Activated T-cell treated with anti-CD3 and anti-CD28 coated beads, Interleukin-2, amount 50 U/mL, for 48 hours (primary cell): ENCODE measurements at regions not wholly inside any gene's neighbourhood (a gene's known extent, or its start where the extent isn't known, plus 50 kb on each side); places are given as distances from the start of the nearest gene placed in this dataset.
"Not testable (repeated sequence)": the region's sequence is repeated elsewhere in the genome, so short reads cannot be mapped to it uniquely, and the experiment has no call there.

ENCODE experiments used
- DNase-seq, 2 experiments: peaks; one replicate each; pipeline ENCODE4 v3.0.0-alpha.2; 2020

DNA sequence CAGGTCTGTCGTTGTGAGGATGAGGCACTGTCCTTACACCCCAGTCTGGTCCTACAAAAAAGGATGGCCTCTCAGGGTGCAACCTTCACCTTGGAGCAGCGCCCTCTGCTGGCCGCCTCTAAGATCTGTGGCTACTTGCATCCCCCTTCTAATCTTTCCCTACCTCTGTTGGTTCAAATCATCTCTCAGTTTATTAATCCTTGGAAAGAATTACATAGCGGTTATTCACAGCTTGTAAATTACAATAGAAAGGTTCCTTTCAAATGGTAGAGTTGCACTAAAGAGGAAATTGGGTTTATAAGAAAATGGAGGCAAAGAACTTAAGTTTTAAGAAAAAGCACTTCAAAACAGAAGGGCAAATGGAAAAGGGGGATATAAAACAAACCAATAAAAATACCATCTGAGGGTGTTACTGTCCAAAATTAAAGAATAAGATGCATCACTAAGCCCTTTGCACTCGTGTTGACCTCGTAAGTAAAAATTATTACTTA, 102.0 kb upstream of the PLEKHM1 start:
- peak; percentile 72 to 82 for DNase-seq

DNA sequence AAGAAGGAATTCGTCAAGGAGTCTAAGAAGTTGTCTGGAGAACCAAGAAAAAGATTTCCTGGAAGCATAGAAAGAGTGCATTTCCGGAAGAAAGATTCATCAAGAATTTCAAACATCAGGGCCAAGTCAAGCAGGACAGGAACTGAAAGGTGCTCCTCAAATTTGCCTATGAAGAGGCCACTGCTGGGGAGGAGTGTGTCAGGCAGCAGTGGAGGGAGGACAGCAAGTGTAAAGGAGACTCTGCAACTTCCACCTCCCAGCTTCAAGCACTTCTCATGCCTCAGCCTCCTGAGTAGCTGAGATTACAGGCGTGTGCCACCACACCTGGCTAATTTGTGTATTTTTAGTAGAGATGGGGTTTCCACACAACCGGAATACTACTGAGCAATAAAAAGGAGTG, 105.8 kb upstream of the PLEKHM1 start:
- DNase-seq = not testable (repeated sequence)

DNA sequence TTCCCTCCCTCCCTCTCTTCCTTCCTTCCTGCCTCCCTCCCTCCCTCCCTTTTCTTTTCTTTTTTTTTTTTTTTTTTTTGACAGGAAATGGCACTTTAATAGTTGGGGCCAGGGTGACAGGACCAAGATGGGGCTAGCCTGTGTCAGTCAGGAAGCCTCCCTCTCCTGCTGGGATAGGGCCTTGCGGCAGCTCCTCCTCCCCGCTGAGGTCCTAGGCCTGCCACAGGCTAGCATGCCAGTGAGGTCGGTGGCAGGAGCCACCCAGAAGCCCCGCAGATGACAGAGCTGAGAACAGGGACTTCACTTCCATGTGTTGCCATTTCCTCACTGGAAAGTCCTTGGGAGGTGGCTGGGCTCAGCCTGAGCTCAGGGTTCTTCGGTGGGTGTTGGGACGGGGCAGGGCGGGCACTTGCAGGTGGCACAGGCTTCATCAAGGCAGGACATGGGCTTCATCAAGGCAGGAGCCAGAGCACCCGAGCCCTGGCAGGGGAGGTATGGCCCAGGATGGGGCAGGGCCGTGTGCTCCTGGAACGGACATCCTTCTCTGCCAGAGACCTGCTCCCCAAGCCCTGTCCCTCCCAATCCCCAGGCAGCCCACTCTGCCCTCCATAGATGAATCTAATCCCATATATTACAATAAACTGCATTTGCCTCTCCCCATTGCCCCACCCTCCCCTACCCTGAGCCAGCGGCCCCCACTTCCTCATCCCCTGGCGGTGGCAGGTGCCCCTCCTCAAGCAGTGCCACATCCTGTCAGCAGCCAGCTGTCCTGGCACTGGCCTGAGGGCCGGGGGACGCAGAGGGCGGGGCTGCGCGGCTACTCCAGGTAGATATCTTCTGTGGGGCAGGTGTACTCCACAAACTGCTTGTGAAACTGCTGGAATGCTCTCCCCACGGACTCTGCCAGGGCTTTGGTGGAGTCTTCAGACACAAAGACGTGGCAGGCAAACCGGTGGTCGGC, 109.8 kb upstream of the PLEKHM1 start:
- not testable (repeated sequence) for DNase-seq

DNA sequence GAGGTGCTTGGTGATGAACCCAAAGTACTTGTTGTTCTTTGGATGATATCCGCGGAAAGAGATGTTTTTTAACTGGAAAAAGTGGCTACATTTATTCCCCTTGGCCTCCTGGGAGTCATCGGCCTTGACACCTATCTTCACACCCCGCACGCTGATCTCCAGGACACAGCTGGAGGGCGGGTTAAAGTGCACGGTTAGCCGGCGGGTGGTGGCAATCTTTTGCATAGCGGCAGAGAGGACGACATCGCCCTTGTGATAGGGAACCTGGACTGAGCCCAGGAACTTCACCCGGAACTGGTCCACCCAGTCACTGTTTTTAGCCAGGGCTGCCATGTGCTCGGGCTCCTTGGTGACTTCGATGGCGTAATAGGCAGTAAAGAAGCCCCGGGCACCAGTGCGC, 110.5 kb upstream of the PLEKHM1 start:
- DNase-seq = not testable (repeated sequence)

DNA sequence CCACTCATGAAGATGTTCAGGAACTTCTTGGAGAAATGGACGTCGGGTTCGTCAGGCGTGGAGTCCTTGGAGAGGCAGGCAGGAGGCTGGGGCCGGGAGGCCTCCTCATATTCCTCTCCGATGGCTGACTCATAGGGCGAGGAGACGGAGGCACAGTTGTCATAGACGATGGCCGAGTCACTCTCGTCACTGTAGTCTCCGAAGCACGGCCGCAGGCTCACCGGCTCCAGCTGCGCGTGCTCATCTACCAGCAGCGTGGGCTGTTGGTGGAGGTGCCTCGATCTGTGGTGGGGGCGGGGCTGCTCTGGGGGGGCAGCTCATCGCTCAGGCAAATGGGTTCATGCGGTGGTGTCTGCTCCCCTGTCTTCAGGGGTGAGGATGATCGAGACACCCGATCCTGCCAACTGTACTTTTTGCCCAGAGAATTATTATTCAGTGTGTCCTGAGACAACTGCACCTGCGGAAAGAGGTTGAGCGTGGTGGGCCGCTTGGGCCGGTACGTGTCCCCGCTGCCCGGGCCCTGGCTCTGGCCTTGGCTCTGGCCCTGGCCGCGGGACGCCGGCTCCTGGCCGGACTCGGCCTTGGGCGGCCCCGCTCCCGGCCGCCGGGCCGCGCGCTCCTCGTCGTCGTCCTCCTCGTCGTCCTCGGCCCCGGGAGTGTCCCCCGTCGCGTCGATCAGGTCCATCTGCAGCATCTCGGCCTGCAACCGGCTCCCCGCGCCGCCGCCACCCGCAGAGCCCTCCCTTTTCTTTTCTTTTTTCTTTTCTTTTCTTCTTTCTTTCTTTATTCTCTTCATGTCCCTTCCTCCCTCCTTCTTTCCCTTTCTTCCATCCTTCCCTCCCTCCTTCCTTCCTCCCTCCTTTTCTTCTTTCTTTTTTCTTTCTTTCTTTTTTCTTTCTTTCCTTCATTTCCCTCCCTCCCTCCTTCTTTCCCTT, 111.4 kb upstream of the PLEKHM1 start:
- not testable (repeated sequence) for DNase-seq

DNA sequence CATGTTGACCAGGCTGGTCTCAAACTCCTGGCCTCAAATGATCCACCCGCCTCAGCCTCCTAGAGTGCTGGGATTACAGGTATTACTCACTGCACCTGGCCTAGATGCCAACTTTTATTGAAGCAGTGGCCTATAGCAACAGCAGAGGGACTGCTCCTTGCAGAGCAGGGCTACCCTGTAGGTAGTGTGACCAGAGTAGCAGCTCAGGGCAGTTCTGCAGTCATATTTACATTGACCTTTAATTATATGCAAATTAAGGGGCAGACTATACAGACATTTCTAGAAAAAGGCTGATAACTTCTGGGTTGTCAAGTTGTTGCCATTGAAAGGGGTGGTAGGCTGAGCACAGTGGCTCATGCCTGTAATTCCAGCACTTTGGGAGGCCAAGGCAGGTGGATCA, 115.2 kb upstream of the PLEKHM1 start:
- not testable (repeated sequence) for DNase-seq

DNA sequence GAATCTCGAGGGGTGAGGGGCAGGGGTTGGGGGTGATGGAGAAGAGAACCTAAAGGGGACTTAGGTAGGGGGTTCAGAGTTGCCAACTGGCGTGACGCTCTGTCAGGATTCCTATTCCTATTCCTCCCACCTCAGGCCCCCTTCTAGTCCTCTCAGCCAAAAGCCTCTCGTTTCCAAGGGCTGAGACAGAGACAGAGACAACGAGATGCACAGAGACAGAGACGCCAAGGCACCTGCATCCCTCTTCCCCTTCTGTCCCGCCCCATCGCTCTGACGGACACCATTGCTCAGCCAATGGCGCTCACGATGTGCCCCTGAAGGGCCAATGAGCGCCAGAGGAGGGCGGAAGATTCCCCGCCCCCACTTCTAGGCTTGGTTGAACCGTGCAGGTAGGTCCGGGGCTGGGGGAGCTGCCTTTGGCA, 129.5 kb upstream of the PLEKHM1 start:
- DNase-seq = peak; percentile 94 to 96

DNA sequence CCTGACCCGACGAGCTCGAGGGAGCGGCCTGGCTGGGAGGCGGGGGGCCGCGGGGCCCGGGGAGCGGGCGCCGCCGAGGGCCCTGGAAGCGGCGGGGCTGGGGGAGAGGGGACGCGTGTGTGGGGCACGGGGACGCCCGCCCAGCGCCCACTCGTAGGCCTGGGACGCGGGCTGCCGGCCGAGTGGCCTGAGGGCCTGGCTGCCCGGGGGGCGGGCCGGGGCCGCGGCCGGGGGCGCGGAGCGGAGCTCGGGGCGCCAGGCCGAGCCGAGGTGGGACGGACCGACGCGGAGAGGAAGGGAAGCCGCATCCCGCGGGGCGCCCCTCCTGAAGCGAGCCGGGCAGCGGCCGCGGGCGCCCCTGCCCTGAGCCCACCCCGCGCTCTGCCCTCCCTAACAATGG, 129.9 kb upstream of the PLEKHM1 start:
- not testable (repeated sequence) for DNase-seq

DNA sequence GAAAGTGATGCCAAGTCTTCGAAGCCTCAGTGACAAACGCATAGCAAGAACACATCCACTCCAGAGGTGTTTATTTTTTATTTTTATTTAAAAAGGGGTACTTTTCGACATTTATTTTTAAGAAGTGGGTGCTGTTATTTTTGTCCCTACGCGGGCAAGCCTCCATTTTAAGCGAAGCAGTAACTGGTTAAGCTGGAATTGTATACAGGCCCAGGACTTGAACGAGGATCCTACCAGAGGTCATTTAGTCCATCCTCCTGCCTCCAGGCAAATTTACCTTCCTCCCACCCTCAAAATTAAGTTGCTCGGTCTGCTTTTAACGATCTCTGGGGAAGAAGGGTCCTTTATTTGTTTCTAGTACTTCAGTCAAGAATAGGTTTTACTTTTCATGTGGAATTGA, 130.6 kb upstream of the PLEKHM1 start:
- not testable (repeated sequence) for DNase-seq

DNA sequence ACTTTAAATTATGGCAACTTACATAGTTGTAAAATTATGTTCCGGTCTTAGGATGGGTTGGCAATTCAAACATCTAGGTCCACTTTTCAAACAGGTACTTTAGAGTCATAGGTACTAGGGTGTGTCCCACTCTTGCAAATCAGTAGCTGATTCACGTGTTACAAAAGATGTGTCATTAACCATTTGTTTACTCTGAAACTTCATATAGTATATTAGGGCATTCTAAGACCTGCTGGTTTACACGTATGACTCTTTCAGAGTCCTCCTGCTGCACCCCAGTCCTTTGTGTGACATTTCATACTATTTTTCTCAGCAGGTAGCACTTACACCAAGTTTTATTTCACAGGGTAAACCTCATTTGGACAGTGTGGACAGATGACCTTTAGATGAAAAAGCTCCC, 131.8 kb upstream of the PLEKHM1 start:
- DNase-seq = not testable (repeated sequence)

DNA sequence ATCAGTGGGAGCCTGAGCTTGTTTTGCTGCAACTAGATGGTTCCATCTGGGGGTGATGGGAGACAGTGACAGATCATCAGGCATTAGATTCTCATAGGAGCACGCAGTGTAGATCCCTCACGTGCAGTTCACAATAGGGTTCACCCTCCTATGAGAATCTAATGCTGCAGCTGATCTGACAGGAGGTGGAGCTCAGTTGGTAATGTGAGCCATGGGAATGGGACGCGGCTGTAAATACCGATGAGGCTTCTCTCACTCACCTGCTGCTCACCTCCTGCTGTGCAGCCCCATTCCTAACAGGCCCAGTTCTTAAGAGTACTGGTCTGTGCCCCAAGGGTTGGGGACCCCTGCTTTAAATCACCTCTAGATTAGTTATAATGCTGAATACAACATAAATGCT, 137.5 kb upstream of the PLEKHM1 start:
- no peak for DNase-seq

DNA sequence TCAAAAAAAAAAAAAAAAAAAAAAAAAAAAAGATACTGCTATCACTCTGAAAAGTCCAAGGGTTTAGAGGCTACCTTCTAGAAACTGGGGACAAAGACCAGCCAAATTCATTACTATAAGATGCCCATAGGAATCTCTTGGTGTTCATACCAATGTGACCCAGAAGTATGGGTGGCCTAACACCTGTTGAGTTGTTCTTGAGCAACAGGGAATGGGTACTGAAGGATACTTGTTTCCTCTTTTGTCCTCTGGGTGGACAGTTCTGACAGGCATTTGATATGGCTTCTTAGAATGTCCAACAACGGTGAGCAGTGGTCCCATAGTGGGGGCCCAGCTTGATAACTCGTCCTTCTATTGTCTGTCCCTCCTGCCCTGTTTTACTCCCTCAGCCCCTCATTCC, 141.4 kb upstream of the PLEKHM1 start:
- no peak for DNase-seq

DNA sequence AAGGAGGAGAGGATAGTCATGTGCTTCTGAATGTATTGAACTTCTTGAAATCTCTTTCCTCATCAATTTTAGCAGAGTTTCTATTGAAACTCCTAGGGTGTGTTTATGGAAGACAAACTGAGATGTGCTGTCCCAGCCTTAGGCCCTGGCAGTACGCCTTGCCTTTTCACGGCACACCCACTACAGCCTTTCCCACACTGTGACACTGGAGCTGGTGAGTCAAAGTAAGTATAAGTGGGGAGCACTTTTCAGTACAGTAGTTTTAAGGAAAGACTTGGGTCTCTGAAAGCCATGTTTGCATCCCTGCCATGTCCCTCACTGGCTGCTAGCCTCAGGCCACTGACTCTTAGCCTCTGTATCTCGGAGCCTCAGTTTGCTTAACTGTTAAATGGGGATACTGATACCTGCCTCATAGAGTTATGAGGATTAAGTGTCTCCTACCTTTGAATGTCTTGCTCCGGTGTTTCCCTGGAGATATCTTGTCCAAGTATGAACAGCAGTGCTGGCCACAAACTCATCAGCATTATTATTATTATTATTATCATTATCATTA, 144.7 kb upstream of the CRHR1 start:
- DNase-seq = no peak

DNA sequence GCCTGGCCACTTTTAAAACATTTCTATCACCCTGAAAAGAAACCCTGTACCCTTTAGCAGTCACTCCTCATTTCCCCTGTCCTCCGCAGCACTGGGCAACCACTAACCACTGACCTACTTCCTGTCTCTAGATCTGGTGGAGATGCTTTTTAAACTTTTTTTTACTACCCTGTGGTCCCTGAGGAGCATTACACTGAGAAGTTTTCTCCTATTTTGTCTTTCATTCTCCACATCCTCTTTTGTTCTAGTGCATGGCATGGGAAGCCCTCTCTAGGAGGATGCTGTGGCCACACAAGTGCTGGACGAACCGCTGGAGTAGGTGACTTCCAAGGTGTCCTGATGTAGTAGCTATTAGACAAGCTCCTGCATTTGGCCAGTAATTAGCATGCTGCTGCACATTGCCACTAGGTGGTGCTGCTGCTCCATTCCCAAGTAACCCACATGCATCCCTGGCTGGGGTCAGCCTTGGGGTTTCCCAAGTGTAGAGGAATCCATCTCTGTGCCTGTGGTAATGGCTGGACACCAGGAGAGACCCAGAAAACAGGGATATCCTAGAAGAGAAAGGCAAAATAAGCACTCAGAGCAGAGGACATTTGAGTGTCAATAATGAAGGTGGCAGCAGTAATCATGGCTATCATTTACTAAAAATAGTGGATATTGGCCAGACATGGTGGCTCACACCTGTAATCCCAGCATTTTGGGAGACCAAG, 143.8 kb upstream of the CRHR1 start:
- peak; percentile 80 to 81 for DNase-seq

DNA sequence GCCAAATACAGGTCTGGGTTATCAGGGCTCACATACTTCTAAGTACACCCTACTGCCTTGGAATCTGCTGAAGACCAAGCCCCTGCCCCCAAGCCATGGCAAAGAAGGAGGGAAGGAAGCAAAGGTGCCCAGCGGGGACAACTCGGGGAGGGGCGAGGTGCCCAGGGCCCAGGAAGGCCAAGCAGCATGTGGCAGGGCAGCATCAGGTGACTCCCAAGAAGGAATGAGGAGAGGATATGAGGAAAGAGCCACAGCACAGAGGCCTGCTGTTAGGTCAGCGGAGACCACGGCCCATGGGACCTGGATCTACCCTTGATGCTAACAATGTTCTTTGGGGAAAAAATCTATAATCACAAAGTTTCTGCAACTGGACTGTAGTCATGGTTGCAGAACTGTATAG, 142.6 kb upstream of the CRHR1 start:
- no peak for DNase-seq

DNA sequence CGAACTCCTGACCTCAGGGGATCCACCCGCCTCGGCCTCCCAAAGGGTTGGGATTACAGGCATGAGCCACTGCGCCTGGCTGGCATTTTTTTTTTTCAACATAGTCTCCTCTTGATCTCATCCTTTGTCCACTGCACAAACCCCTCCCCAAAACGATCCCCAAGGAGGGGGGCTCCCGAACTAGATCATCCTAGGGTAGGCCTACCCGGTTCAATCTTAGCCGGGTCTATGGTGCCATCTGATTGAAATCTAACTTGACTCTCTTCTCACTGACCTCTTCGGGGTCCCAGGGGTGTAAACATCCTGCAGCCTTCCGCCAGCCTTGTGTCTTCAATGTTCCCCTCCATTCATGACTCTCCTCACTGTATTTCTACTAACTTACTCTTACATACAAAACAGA, 140.5 kb upstream of the CRHR1 start:
- DNase-seq = no peak

DNA sequence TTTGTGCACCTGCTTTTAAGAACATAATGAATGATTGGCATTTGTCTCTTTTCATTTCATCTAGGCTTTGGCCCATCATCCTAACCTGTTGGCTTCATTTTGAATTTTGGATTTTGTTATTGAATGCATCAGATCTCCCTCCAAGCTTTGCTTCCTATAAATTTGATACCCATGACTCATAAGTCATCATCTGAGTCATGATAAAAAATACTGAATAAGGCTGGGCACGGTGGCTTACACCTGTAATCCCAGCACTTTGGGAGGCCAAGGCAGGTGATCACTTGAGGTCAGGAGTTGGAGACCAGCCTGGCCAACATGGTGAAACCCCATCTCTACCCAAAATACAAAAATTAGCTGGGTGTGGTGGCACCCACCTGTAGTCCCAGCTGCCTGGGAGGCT, 139.5 kb upstream of the CRHR1 start:
- not testable (repeated sequence) for DNase-seq

DNA sequence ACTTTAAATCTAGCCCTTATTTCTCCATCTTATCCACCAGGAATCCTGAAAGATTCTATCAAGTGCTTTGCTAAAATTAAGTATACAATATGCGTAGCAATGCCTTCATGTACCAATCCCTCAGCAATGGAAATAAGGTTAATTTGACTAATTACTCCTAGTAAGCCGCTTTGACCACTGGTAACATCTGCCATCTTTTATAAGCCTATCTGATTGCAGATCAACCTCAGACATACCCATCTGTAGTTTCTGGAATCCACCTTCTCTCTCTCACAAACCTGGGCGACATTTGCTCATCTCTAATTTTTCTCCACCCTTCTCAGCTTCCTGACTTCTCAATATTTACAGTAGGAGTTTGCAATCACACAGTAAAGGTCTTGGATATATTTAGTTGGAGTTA, 138.8 kb upstream of the CRHR1 start:
- no peak for DNase-seq

DNA sequence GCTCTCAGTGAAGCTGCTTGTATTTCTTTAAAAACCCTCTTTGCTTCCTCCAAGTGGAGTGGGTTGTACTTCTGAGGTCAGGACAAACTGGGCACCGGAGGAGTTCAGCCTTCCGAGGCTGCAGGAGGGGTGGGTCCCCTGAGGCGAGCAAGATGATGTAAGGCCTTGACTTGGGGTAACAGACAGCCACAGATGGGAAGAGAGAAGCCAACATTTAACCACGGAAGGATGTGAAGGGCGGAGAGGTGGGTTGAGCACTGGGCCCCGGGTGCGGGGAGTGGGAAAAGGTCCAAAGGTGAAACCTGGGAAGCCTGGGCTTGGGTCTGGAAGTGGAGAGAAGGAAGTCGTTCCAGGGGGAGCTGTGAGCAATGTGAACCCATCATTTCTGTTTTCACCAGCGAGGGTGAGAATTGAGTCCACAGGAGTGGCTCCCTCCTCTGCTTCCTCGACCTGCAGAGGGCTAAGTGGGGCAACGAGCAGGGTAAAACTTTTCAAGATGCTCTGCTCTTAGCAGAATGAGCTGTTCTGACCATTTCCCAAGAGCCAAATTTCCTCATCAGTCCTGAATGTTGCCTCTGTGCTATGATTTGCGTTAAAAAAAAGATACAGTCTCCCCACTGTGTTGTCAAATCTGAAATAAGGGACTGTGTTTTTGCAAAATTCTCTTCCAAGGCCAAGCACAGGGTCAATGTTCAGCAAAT, 137.7 kb upstream of the CRHR1 start:
- no peak for DNase-seq

DNA sequence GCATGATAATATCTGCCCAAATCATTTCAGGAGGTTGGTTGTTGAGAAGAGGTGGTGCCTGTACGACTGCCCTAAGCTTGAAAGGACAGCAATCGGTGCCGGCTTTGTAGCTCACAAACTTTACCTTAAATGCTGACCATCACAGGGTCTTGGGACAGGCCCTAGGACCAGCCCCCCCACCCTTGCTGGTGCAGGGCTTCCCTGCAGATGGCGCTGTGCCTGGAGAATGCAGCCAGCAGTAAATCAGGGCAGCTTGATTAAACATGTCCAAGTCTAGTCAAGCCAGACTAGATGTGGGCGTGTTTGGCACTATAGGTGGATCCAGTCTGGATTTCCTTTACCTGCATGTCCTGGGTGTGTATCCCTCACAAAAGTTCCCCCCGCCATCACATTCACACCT, 135.5 kb upstream of the CRHR1 start:
- DNase-seq = no peak

DNA sequence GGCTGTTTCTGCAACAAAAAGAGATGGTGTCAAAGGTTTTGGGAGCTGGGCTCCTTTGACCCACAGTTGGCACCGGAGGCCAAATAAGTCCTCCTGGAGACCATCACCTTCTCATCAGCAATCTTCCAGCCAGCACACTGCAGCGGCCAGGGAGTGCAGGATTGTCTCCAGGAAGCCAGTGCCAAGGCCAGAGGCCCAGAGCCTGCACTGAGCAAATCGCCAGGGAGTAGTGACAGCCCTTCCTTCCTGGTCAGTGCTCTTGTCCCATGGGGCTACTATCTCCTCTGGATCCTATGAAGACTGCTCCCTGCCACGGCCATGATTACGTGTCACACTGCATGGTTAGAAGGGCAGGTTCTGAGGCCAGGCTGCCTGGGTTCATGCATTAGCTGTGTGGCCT, 134.3 kb upstream of the CRHR1 start:
- DNase-seq = no peak

DNA sequence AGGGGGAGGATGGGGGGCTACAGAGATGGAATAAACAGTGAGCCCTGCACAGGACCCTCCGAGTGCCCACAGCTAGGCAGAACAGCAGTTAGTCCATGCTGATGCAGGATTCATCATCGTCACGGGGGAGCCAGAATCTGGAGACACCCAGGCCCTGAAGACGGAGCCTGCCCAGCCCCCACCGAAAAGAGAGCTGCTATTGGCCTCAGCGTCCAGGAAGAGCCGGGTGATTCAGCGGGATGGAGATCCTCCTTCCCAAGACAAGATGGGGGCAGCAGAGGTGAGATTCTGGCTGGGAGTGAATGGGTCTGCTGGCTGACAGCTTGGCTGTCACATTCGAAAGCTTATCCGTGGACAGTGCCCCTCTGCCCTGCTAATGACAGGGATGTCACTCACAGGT, 133.6 kb upstream of the CRHR1 start:
- DNase-seq = no peak
